SW480 (cell line): ENCODE measurements at regions not wholly inside any gene's neighbourhood (a gene's known extent, or its start where the extent isn't known, plus 50 kb on each side); places are given as distances from the start of the nearest gene placed in this dataset.
A peak's percentile ranks its signal among the peaks of the same experiment; 100 is the strongest.

Experiments used
- DNase-seq: peaks from one replicate; pipeline ENCODE4 v3.0.0-alpha.2; 2016; ENCODE audit warnings: low spot score

GRCh38 chr3:102158080-102158740 is 276.6 kb upstream of the ZPLD1 start:
- DNase-seq = no peak

GRCh38 chr3:102159810-102160451 is 274.9 kb upstream of the ZPLD1 start:
- DNase-seq = no peak

GRCh38 chr3:102161384-102162006 is 273.3 kb upstream of the ZPLD1 start:
- DNase-seq = no peak

- DNase-seq = no peak
Observed at GRCh38 chr3:102162251-102162650, 272.6 kb upstream of the ZPLD1 start.

- DNase-seq = no peak
Observed at GRCh38 chr3:102163039-102163817, 271.6 kb upstream of the ZPLD1 start.

- no peak for DNase-seq
Observed at GRCh38 chr3:102163818-102164154, 271.0 kb upstream of the ZPLD1 start.

- no peak for DNase-seq
Observed at GRCh38 chr3:102165367-102165766, 269.4 kb upstream of the ZPLD1 start.

GRCh38 chr3:102169915-102170479 is 264.8 kb upstream of the ZPLD1 start:
- DNase-seq = no peak

- no peak for DNase-seq
Observed at GRCh38 chr3:102170545-102170944, 264.3 kb upstream of the ZPLD1 start.

GRCh38 chr3:102174312-102174712 is 260.5 kb upstream of the ZPLD1 start:
- DNase-seq = peak; percentile 3

GRCh38 chr3:102174832-102175374 is 259.9 kb upstream of the ZPLD1 start:
- no peak for DNase-seq

- DNase-seq = no peak
Observed at GRCh38 chr3:102176333-102177050, 258.3 kb upstream of the ZPLD1 start.

- DNase-seq = no peak
Observed at GRCh38 chr3:102177075-102177755, 257.6 kb upstream of the ZPLD1 start.

- DNase-seq = no peak
Observed at GRCh38 chr3:102178817-102179216, 256.0 kb upstream of the ZPLD1 start.

- DNase-seq = no peak
Observed at GRCh38 chr3:102179326-102180177, 255.3 kb upstream of the ZPLD1 start.

- DNase-seq = no peak
Observed at GRCh38 chr3:102180280-102180931, 254.4 kb upstream of the ZPLD1 start.

- no peak for DNase-seq
Observed at GRCh38 chr3:102181175-102181920, 253.5 kb upstream of the ZPLD1 start.

- no peak for DNase-seq
Observed at GRCh38 chr3:102182162-102182561, 252.7 kb upstream of the ZPLD1 start.

GRCh38 chr3:102183186-102183585 is 251.6 kb upstream of the ZPLD1 start:
- DNase-seq = no peak
